Body of pancreas (tissue), 4 donors: ENCODE measurements at regions not wholly inside any gene's neighbourhood (a gene's known extent, or its start where the extent isn't known, plus 50 kb on each side); places are given as distances from the start of the nearest gene placed in this dataset.

Source experiments
- CTCF ChIP-seq, 7 experiments: fragments of 450-650 bp in 4 of 7; fragments of 200-600 bp in 3 of 7; sonication (generic) in 3 of 7; IDR thresholded peaks; one replicate each; pipeline ENCODE4 v1.5.1; 2016 to 2019; ENCODE audit warnings: antibody characterized with exemption in 7 of 7
- POLR2A ChIP-seq, 3 donors: fragments of 450-650 bp; IDR thresholded peaks; one replicate each; pipeline ENCODE4 v1.6.1; 2016; ENCODE audit warnings: antibody characterized with exemption in 3 of 3, mild to moderate bottlenecking in 2 of 3

GRCh38 chr20:60389441-60389840, 431.2 kb downstream of the CDH26 start:
- no peak for TF ChIP-seq CTCF (IDR thresholded peaks at IDR 0.05)
- TF ChIP-seq POLR2A (IDR thresholded peaks at IDR 0.05): no peak
